C4-2B (cell line): ENCODE measurements at regions not wholly inside any gene's neighbourhood (a gene's known extent, or its start where the extent isn't known, plus 50 kb on each side); places are given as distances from the start of the nearest gene placed in this dataset.

Experiments
- ZFX ChIP-seq: fragments of 450-650 bp; IDR thresholded peaks from 2 replicates; pipeline ENCODE4 v1.6.1; 2017
- TF ChIP-seq, protein P1 (sequence below): fragments of 450-650 bp; conservative IDR thresholded peaks from 2 replicates; pipeline ENCODE4 v1.5.1; 2017; ENCODE audit warnings: mild to moderate bottlenecking

DNA sequence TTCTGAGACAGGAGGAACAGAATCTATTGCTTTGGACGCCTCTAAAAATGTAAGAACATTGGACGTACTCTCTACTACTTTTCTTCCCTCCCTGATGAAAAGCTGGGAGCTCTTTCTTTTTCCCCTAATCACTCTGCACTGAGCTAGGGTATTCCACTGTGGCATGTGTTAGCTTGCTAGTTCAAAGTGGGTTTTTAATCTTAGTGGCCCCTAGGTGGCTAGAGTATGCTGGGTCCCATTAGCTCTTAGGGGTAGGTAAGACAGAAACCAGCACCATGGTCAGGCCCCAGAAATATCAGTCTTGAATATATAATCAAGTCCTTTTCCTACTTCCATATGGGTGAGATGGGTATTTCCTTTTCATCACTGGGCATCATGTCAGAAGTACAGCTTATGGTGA lies 945.2 kb upstream of the PTPRD start:
- TF ChIP-seq, protein P1, sequence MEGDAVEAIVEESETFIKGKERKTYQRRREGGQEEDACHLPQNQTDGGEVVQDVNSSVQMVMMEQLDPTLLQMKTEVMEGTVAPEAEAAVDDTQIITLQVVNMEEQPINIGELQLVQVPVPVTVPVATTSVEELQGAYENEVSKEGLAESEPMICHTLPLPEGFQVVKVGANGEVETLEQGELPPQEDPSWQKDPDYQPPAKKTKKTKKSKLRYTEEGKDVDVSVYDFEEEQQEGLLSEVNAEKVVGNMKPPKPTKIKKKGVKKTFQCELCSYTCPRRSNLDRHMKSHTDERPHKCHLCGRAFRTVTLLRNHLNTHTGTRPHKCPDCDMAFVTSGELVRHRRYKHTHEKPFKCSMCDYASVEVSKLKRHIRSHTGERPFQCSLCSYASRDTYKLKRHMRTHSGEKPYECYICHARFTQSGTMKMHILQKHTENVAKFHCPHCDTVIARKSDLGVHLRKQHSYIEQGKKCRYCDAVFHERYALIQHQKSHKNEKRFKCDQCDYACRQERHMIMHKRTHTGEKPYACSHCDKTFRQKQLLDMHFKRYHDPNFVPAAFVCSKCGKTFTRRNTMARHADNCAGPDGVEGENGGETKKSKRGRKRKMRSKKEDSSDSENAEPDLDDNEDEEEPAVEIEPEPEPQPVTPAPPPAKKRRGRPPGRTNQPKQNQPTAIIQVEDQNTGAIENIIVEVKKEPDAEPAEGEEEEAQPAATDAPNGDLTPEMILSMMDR = no peak
- no peak for TF ChIP-seq ZFX
